Fibroblast of lung (primary cell): ENCODE measurements at regions not wholly inside any gene's neighbourhood (a gene's known extent, or its start where the extent isn't known, plus 50 kb on each side); places are given as distances from the start of the nearest gene placed in this dataset.

Experiments
- DNase-seq, 2 donors: peaks; one replicate each; pipeline versions ENCODE4 v3.0.0 to v3.0.0-alpha.2; 2010; ENCODE audit warnings: low read depth in 2 of 2
- H2AFZ ChIP-seq: 2 replicates; pipeline ENCODE4 v1.5.1; 2012; ENCODE audit warnings: low read length, control low read depth, inconsistent platforms
- H3K27ac ChIP-seq: 2 replicates; pipeline ENCODE4 v1.5.1; 2011; ENCODE audit warnings: low read length, control low read depth; ENCODE audit not compliant: insufficient read depth
- H3K27me3 ChIP-seq: 2 replicates; pipeline ENCODE4 v1.5.1; 2011; ENCODE audit warnings: mild to moderate bottlenecking, low read length; ENCODE audit not compliant: control insufficient read depth, insufficient read depth
- H3K36me3 ChIP-seq: 2 replicates; pipeline ENCODE4 v1.5.1; 2011; ENCODE audit warnings: low read length; ENCODE audit not compliant: control insufficient read depth, insufficient read depth
- H3K4me1 ChIP-seq: 2 replicates; pipeline ENCODE4 v1.5.1; 2011; ENCODE audit warnings: low read length; ENCODE audit not compliant: control insufficient read depth, insufficient read depth; ENCODE audit errors: extremely low read depth
- H3K4me2 ChIP-seq: 2 replicates; pipeline ENCODE4 v1.5.1; 2011; ENCODE audit warnings: low read length, control low read depth; ENCODE audit not compliant: insufficient read depth; ENCODE audit errors: extremely low read depth
- H3K4me3 ChIP-seq, 4 experiments: fragments of 200-600 bp in 1 of 4; sonication (generic) in 1 of 4; replicated peaks in 1 of 4; 2 replicates each; pipeline ENCODE4 v1.5.1; 2011 to 2016; ENCODE audit warnings: low read length in 4 of 4, low read depth in 3 of 4, mild to moderate bottlenecking in 3 of 4, control low read depth in 2 of 4, inconsistent platforms in 1 of 4, mixed read lengths in 1 of 4; ENCODE audit not compliant: insufficient read depth in 1 of 4; ENCODE audit errors: control extremely low read depth in 1 of 4
- H3K79me2 ChIP-seq: 2 replicates; pipeline ENCODE4 v1.5.1; 2012; ENCODE audit warnings: mild to moderate bottlenecking, low read length, inconsistent platforms; ENCODE audit not compliant: control insufficient read depth, insufficient read depth
- H3K9ac ChIP-seq: 2 replicates; pipeline ENCODE4 v1.5.1; 2011; ENCODE audit warnings: mild to moderate bottlenecking, low read length, control low read depth; ENCODE audit not compliant: insufficient read depth
- H3K9me3 ChIP-seq: 2 replicates; pipeline ENCODE4 v1.5.1; 2012; ENCODE audit warnings: low read depth, low read length; ENCODE audit not compliant: control insufficient read depth, insufficient read depth
- H4K20me1 ChIP-seq: 2 replicates; pipeline ENCODE4 v1.5.1; 2011; ENCODE audit warnings: low read length; ENCODE audit not compliant: control insufficient read depth, insufficient read depth; ENCODE audit errors: extremely low read depth
- CTCF ChIP-seq, 2 donors: IDR thresholded peaks in 1 of 2; conservative IDR thresholded peaks in 1 of 2; 1 replicate in 1 of 2; 2 replicates in 1 of 2; pipeline ENCODE4 v1.5.1; 2011 to 2012; ENCODE audit warnings: low read length in 2 of 2, control low read depth in 1 of 2, inconsistent platforms in 1 of 2, low read depth in 1 of 2, mild to moderate bottlenecking in 1 of 2
- EZH2 ChIP-seq: IDR thresholded peaks from 2 replicates; pipeline ENCODE4 v1.5.1; 2012; ENCODE audit warnings: low read length, control low read depth, mild to moderate bottlenecking; ENCODE audit errors: missing control alignments

- Histone ChIP-seq H3K79me2 (no peaks in the 10 kb centered on the region), H3K27me3 (no peaks in the 10 kb centered on the region), H3K9ac (no peak overlapping the region), H3K27ac (no peak overlapping the region), H3K4me1 (no peaks in the 10 kb centered on the region), H4K20me1 (no peaks in the 10 kb centered on the region), H3K4me2 (no peak overlapping the region), H2AFZ (no peak overlapping the region), H3K4me3 (no peak overlapping the region), H3K36me3 (no peaks in the 10 kb centered on the region), H3K9me3 (no peaks in the 10 kb centered on the region)
- no peak for TF ChIP-seq EZH2
- TF ChIP-seq CTCF (conservative IDR thresholded peaks at IDR 0.05 in 1 of 2, IDR thresholded peaks at IDR 0.05 in 1 of 2; ENCODE audit: low read depth in 1 of 2, low read length in 2 of 2), result no peak
- DNase-seq, result no peak
Observed at GRCh38 chr15:47652844-47653243, 64.5 kb upstream of the SEMA6D start.

GRCh38 chr15:47661661-47662180 is 55.6 kb upstream of the SEMA6D start:
- Histone ChIP-seq H3K4me3 (no peak overlapping the region), H3K9ac (no peak overlapping the region), H3K79me2 (no peaks in the 10 kb centered on the region), H3K9me3 (no peaks in the 10 kb centered on the region), H3K27me3 (no peaks in the 10 kb centered on the region), H3K4me2 (no peak overlapping the region), H3K27ac (no peak overlapping the region), H2AFZ (no peak overlapping the region), H4K20me1 (no peaks in the 10 kb centered on the region), H3K4me1 (no peaks in the 10 kb centered on the region), H3K36me3 (no peaks in the 10 kb centered on the region)
- TF ChIP-seq EZH2 (no peak), CTCF (conservative IDR thresholded peaks at IDR 0.05 in 1 of 2, IDR thresholded peaks at IDR 0.05 in 1 of 2; ENCODE audit: low read depth in 1 of 2, low read length in 2 of 2) (no peak)
- no peak for DNase-seq

- peak in 1 of 2 donors; percentile 2 for DNase-seq
- no peaks in the 10 kb centered on the region for H4K20me1 ChIP-seq
- H2AFZ ChIP-seq, result no peak overlapping the region
- TF ChIP-seq CTCF (conservative IDR thresholded peaks at IDR 0.05 in 1 of 2, IDR thresholded peaks at IDR 0.05 in 1 of 2; ENCODE audit: low read depth in 1 of 2, low read length in 2 of 2) (no peak), EZH2 (no peak)
- H3K4me2 ChIP-seq, result peak overlapping the region; percentile 18
- no peak overlapping the region for H3K9ac ChIP-seq
- no peaks in the 10 kb centered on the region for H3K27me3 ChIP-seq
- no peaks in the 10 kb centered on the region for H3K9me3 ChIP-seq
- H3K27ac ChIP-seq, result no peak overlapping the region
- H3K4me3 ChIP-seq, result no peak overlapping the region
- H3K4me1 ChIP-seq, result no peaks in the 10 kb centered on the region
- no peaks in the 10 kb centered on the region for H3K36me3 ChIP-seq
- no peaks in the 10 kb centered on the region for H3K79me2 ChIP-seq
Observed at GRCh38 chr15:47663101-47663500, 54.2 kb upstream of the SEMA6D start.
